ENCODE measurements at regions not wholly inside any gene's neighbourhood (a gene's known extent, or its start where the extent isn't known, plus 50 kb on each side); places are given as distances from the start of the nearest gene placed in this dataset.

GRCh38 chr5:105739732-105740131, 1931.0 kb downstream of the EFNA5 start:
- no peak for DNase-seq

GRCh38 chr5:105735704-105736103, 1935.0 kb downstream of the EFNA5 start:
- no peak for DNase-seq

- DNase-seq, result no peak
These were observed 1939.8 kb downstream of the EFNA5 start for GRCh38 chr5:105730982-105731381.

- no peak for DNase-seq
These were observed 1944.6 kb downstream of the EFNA5 start for GRCh38 chr5:105726093-105726492.

GRCh38 chr5:105708442-105708841, 1962.3 kb downstream of the EFNA5 start:
- no peak for DNase-seq

GRCh38 chr5:105702323-105702722, 1968.4 kb downstream of the EFNA5 start:
- no peak for DNase-seq

- no peak for DNase-seq
These were observed 1974.3 kb downstream of the EFNA5 start for GRCh38 chr5:105696440-105696839.

- DNase-seq, result no peak
These were observed 1974.8 kb downstream of the EFNA5 start for GRCh38 chr5:105695941-105696340.

GRCh38 chr5:105689596-105689995, 1981.1 kb downstream of the EFNA5 start:
- DNase-seq, result no peak

GRCh38 chr5:105688227-105688792, 1982.4 kb downstream of the EFNA5 start:
- no peak for DNase-seq

- DNase-seq, result no peak
These were observed 1983.2 kb downstream of the EFNA5 start for GRCh38 chr5:105687493-105687892.

- no peak for DNase-seq
These were observed 1984.9 kb downstream of the EFNA5 start for GRCh38 chr5:105685884-105686283.

GRCh38 chr5:105684799-105685198, 1985.9 kb downstream of the EFNA5 start:
- DNase-seq, result no peak

GRCh38 chr5:105680858-105681475, 1989.8 kb downstream of the EFNA5 start:
- no peak for DNase-seq

GRCh38 chr5:105677291-105677690, 1993.4 kb downstream of the EFNA5 start:
- DNase-seq, result no peak

- DNase-seq, result no peak
These were observed 2000.1 kb downstream of the EFNA5 start for GRCh38 chr5:105670596-105670995.

- DNase-seq, result no peak
These were observed 2007.1 kb downstream of the EFNA5 start for GRCh38 chr5:105663671-105664070.

- no peak for DNase-seq
These were observed 2011.3 kb downstream of the EFNA5 start for GRCh38 chr5:105659396-105659795.

- DNase-seq, result no peak
These were observed 2030.4 kb downstream of the EFNA5 start for GRCh38 chr5:105640328-105640727.

- no peak for DNase-seq
These were observed 2031.2 kb downstream of the EFNA5 start for GRCh38 chr5:105639511-105639910.

GRCh38 chr5:105639068-105639467, 2031.7 kb downstream of the EFNA5 start:
- DNase-seq, result no peak

- DNase-seq, result no peak
These were observed 2032.3 kb downstream of the EFNA5 start for GRCh38 chr5:105638437-105638836.

GRCh38 chr5:105632043-105632442, 2038.7 kb downstream of the EFNA5 start:
- DNase-seq, result no peak

- DNase-seq, result no peak
These were observed 2039.9 kb downstream of the EFNA5 start for GRCh38 chr5:105630803-105631202.

GRCh38 chr5:105619725-105620124, 2051.0 kb downstream of the EFNA5 start:
- no peak for DNase-seq

Data from CD4-positive, alpha-beta T cell treated with Interferon alpha-2 for 1 hour (primary cell).